Fibroblast of lung (primary cell): ENCODE measurements at regions not wholly inside any gene's neighbourhood (a gene's known extent, or its start where the extent isn't known, plus 50 kb on each side); places are given as distances from the start of the nearest gene placed in this dataset.

ENCODE experiments used
- DNase-seq, 2 donors: peaks; one replicate each; pipeline versions ENCODE4 v3.0.0 to v3.0.0-alpha.2; 2010; ENCODE audit warnings: low read depth in 2 of 2
- H2AFZ ChIP-seq: 2 replicates; pipeline ENCODE4 v1.5.1; 2012; ENCODE audit warnings: low read length, control low read depth, inconsistent platforms
- H3K27ac ChIP-seq: 2 replicates; pipeline ENCODE4 v1.5.1; 2011; ENCODE audit warnings: low read length, control low read depth; ENCODE audit not compliant: insufficient read depth
- H3K27me3 ChIP-seq: 2 replicates; pipeline ENCODE4 v1.5.1; 2011; ENCODE audit warnings: mild to moderate bottlenecking, low read length; ENCODE audit not compliant: control insufficient read depth, insufficient read depth
- H3K36me3 ChIP-seq: 2 replicates; pipeline ENCODE4 v1.5.1; 2011; ENCODE audit warnings: low read length; ENCODE audit not compliant: control insufficient read depth, insufficient read depth
- H3K4me1 ChIP-seq: 2 replicates; pipeline ENCODE4 v1.5.1; 2011; ENCODE audit warnings: low read length; ENCODE audit not compliant: control insufficient read depth, insufficient read depth; ENCODE audit errors: extremely low read depth
- H3K4me2 ChIP-seq: 2 replicates; pipeline ENCODE4 v1.5.1; 2011; ENCODE audit warnings: low read length, control low read depth; ENCODE audit not compliant: insufficient read depth; ENCODE audit errors: extremely low read depth
- H3K4me3 ChIP-seq, 4 experiments: fragments of 200-600 bp in 1 of 4; sonication (generic) in 1 of 4; replicated peaks in 1 of 4; 2 replicates each; pipeline ENCODE4 v1.5.1; 2011 to 2016; ENCODE audit warnings: low read length in 4 of 4, low read depth in 3 of 4, mild to moderate bottlenecking in 3 of 4, control low read depth in 2 of 4, inconsistent platforms in 1 of 4, mixed read lengths in 1 of 4; ENCODE audit not compliant: insufficient read depth in 1 of 4; ENCODE audit errors: control extremely low read depth in 1 of 4
- H3K79me2 ChIP-seq: 2 replicates; pipeline ENCODE4 v1.5.1; 2012; ENCODE audit warnings: mild to moderate bottlenecking, low read length, inconsistent platforms; ENCODE audit not compliant: control insufficient read depth, insufficient read depth
- H3K9ac ChIP-seq: 2 replicates; pipeline ENCODE4 v1.5.1; 2011; ENCODE audit warnings: mild to moderate bottlenecking, low read length, control low read depth; ENCODE audit not compliant: insufficient read depth
- H3K9me3 ChIP-seq: 2 replicates; pipeline ENCODE4 v1.5.1; 2012; ENCODE audit warnings: low read depth, low read length; ENCODE audit not compliant: control insufficient read depth, insufficient read depth
- H4K20me1 ChIP-seq: 2 replicates; pipeline ENCODE4 v1.5.1; 2011; ENCODE audit warnings: low read length; ENCODE audit not compliant: control insufficient read depth, insufficient read depth; ENCODE audit errors: extremely low read depth
- EZH2 ChIP-seq: IDR thresholded peaks from 2 replicates; pipeline ENCODE4 v1.5.1; 2012; ENCODE audit warnings: low read length, control low read depth, mild to moderate bottlenecking; ENCODE audit errors: missing control alignments
- TF ChIP-seq, protein P1 (sequence below), 2 donors: IDR thresholded peaks in 1 of 2; conservative IDR thresholded peaks in 1 of 2; 1 replicate in 1 of 2; 2 replicates in 1 of 2; pipeline ENCODE4 v1.5.1; 2011 to 2012; ENCODE audit warnings: low read length in 2 of 2, control low read depth in 1 of 2, inconsistent platforms in 1 of 2, low read depth in 1 of 2, mild to moderate bottlenecking in 1 of 2

DNA sequence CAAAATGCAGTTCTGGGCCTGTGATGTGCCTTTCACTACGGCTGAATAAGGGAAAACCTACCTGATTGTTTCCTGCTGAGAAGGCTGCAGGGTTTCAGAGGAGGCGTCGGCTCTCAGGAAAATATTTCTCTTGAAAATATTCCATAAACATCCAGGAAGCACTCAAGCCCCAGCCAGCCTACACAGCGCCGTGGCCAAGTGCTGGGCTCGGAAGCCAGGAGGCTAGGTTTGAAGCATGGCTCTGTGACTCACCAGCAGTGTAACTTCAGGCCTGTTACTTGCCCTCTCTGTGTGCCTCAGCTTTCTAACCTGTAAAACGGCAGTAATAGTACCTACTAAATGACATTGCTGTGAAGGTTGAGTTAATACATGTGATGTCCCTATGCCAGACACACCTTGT is 399.1 kb downstream of the GATA3 start:
- DNase-seq = peak in 1 of 2 donors; percentile 55
- H3K27ac ChIP-seq = no peak overlapping the region
- H3K4me3 ChIP-seq = no peak overlapping the region

DNA sequence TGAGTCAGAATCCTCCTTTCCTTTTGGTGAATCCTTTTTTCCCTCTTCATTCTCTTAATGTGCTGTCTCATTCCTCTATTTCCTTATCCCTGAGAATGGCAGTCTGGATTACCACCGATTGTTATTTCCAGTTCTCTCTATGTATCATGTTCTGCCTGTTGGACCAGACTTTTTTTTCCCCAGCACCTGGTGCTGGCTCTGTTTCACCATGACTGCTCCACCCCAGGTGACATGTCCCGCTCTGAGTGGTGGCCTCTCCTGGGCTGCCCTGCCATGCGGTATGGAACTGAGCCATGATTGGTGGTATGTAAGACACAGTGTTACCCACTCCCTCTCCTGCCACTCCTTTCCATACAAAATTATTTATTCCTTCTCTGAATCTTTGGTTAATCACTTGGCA is 399.9 kb downstream of the GATA3 start:
- no peaks in the 10 kb centered on the region for H3K36me3 ChIP-seq
- DNase-seq = no peak
- no peak for TF ChIP-seq EZH2
- TF ChIP-seq, protein P1, sequence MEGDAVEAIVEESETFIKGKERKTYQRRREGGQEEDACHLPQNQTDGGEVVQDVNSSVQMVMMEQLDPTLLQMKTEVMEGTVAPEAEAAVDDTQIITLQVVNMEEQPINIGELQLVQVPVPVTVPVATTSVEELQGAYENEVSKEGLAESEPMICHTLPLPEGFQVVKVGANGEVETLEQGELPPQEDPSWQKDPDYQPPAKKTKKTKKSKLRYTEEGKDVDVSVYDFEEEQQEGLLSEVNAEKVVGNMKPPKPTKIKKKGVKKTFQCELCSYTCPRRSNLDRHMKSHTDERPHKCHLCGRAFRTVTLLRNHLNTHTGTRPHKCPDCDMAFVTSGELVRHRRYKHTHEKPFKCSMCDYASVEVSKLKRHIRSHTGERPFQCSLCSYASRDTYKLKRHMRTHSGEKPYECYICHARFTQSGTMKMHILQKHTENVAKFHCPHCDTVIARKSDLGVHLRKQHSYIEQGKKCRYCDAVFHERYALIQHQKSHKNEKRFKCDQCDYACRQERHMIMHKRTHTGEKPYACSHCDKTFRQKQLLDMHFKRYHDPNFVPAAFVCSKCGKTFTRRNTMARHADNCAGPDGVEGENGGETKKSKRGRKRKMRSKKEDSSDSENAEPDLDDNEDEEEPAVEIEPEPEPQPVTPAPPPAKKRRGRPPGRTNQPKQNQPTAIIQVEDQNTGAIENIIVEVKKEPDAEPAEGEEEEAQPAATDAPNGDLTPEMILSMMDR (conservative IDR thresholded peaks at IDR 0.05 in 1 of 2, IDR thresholded peaks at IDR 0.05 in 1 of 2; ENCODE audit: low read depth in 1 of 2, low read length in 2 of 2) = no peak

More for the DNA sequence above, 399.1 kb downstream of the GATA3 start:
- no peak overlapping the region for H3K4me2 ChIP-seq
- H3K27me3 ChIP-seq = no peaks in the 10 kb centered on the region
- H4K20me1 ChIP-seq = no peaks in the 10 kb centered on the region
- no peaks in the 10 kb centered on the region for H3K79me2 ChIP-seq
- H3K9ac ChIP-seq = no peak overlapping the region
- no peak overlapping the region for H2AFZ ChIP-seq
- H3K4me1 ChIP-seq = no peaks in the 10 kb centered on the region
- no peak for TF ChIP-seq EZH2
- TF ChIP-seq, protein P1 (conservative IDR thresholded peaks at IDR 0.05 in 1 of 2, IDR thresholded peaks at IDR 0.05 in 1 of 2; ENCODE audit: low read depth in 1 of 2, low read length in 2 of 2) = no peak
- H3K9me3 ChIP-seq = no peaks in the 10 kb centered on the region
- H3K36me3 ChIP-seq = no peaks in the 10 kb centered on the region

DNA sequence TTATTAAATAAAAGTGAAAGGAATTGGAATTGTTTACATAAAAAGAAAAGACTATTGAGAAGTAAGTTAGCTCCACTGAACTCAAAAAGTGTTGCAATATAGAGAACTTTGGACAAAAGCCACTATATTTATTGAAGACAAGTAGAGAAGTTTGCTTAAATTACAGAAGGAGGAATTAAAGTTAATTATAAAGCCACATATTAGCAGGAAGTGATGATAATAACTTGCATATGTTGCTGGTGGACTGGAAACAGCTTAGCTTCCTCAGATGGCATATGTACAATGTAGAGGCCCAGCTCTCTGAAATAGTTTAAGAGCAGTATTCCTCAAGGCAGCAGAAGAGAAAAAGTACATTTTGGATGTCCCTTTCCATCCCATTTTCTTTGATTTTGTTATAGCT is 400.7 kb downstream of the GATA3 start:
- H3K79me2 ChIP-seq = no peaks in the 10 kb centered on the region

More for the DNA sequence above, 399.9 kb downstream of the GATA3 start:
- no peak overlapping the region for H3K4me3 ChIP-seq
- H3K27me3 ChIP-seq = no peaks in the 10 kb centered on the region
- H2AFZ ChIP-seq = no peak overlapping the region
- H3K9me3 ChIP-seq = no peaks in the 10 kb centered on the region
- H3K79me2 ChIP-seq = no peaks in the 10 kb centered on the region
- H3K4me2 ChIP-seq = no peak overlapping the region
- no peak overlapping the region for H3K9ac ChIP-seq
- H3K4me1 ChIP-seq = no peaks in the 10 kb centered on the region
- H4K20me1 ChIP-seq = no peaks in the 10 kb centered on the region
- H3K27ac ChIP-seq = no peak overlapping the region

More for the DNA sequence above, 400.7 kb downstream of the GATA3 start:
- no peak overlapping the region for H3K4me3 ChIP-seq
- DNase-seq = no peak
- TF ChIP-seq EZH2 = no peak
- H3K27me3 ChIP-seq = no peaks in the 10 kb centered on the region
- H2AFZ ChIP-seq = no peak overlapping the region
- H3K9me3 ChIP-seq = no peaks in the 10 kb centered on the region
- H3K36me3 ChIP-seq = no peaks in the 10 kb centered on the region
- no peaks in the 10 kb centered on the region for H3K4me1 ChIP-seq
- no peaks in the 10 kb centered on the region for H4K20me1 ChIP-seq
- no peak overlapping the region for H3K4me2 ChIP-seq
- no peak overlapping the region for H3K27ac ChIP-seq
- H3K9ac ChIP-seq = no peak overlapping the region
